Hematopoietic multipotent progenitor cell treated with erythropoietin and hydrocortisone succinate and interleukin-3 and kit ligand, for 15 days (in vitro differentiated cells): ENCODE measurements at regions not wholly inside any gene's neighbourhood (a gene's known extent, or its start where the extent isn't known, plus 50 kb on each side); places are given as distances from the start of the nearest gene placed in this dataset.

Source experiments
- DNase-seq: peaks from one replicate; pipeline ENCODE4 v3.0.0-alpha.2; 2015; ENCODE audit warnings: low spot score

DNA sequence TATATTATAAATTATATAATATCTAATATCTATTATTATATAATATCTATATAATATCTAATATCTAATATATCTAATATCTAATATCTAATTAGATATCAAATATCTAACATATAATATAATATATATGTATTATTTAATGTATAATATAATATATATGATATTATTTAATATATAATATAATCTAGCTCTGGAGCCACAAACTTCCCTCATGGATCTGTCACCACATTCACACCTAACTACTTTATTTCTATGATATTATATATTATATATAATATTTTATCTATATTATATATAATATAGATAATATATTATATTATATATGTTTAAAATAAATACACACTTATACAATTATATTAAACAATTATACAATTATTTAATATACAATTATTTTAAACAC, 667.5 kb downstream of the KCTD8 start:
- DNase-seq = no peak

DNA sequence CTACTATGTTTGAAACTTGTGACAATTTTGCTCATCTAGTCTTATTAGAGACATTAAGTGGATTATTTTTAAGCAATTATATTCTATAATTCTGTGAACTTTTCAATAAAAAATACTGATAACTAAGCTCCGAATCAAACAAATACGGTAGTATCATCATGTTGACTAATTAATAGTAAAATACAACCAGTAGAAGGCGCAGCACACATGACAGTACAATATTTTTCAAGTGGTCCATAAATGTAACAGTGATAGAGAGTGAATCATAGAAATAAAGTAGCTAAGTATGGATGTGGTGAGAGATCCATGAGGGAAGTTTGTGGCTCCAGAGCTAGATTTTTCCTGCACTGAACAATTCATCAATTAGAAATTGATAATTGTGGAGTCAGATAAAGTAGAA, 666.2 kb downstream of the KCTD8 start:
- DNase-seq = no peak

DNA sequence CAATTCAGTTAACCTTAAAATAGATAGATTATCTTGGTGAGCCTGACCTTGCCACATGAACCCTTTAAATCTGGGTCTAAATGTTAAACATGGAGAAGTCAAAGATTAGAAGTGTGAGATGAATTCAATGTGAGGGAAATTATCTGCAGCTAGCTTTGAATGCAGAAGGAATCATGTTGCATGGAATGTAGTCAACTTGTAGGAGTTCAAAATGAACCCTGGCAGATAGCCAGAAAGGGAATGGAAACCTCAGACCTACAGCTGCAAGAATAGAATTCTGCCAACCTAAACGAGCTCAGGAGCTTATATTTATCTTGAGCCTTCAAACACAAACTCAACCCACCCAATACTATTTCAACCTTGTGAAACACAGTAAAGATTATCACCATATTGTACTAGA, 632.5 kb downstream of the KCTD8 start:
- no peak for DNase-seq

DNA sequence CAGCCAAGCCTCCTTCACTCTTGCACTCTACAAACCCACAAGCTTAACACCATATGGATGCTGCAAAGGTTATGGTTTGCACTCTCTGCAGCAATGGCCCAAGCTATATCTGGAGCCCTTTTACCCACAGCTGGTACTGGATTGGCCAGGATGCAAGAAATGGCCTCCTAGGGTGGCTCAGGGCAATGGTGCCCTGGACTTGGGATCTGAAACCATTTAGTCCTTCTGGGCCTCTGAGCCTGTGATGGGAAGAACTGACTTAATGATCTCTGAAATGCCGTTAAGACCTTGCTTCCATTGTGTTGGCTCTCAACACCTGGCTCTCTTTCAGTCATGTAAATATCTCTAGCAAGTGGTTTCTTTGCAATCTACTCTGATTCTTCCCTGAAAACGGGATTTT, 626.0 kb downstream of the KCTD8 start:
- DNase-seq = no peak

DNA sequence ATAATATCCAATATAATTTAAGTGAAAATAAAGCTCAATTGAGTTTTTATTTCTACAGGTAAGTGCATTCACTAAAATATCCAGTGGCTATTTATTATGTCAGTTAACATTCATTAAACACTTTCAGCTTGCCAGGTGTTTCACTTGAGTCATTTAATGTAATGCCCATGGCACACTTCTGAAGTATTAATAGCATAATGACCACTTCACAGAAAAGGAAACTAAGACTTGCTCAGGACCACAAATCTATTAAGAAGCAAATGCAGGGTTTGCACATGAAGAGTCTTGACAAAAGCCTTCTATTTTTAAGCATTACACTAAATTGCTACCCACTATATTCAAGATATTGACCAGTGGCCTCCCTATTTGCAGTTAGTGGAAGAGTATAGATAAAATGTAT, 612.7 kb downstream of the KCTD8 start:
- no peak for DNase-seq

DNA sequence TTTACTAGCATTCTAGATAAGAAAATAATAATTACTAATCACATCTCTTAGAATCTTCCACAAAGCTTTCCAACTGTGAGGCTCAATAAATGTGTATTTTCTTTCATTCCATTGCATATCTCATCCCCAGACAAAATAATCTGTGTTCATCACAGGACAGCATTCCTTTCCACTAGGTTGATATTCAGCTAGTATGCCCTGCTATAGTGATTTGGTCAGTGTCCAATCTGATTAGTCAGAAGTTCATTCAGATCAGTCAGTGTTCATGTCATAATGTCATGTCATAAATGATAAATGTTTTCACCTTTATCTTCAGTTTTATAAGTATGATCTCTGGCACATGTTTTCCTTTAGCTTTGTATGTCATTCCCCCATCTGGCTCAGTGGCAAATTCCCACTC, 611.4 kb downstream of the KCTD8 start:
- DNase-seq = no peak

DNA sequence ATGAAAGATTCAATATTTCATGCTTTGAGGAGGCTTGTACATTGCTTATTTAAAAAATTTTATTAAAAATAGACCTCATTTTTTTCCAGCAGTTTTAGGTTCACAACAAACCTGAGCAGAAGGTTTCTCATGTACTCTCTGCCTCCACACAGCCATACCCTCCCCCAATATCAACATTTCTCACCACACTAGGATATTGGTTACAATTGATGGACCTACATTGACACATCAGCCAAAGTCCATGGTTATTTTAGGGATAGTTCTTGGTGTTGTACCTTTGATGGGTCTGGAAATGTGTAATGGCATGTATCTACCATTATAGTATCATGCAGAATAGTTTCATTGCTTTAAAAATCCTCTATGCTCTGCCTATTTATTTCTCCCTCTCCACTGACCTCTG, 611.0 kb downstream of the KCTD8 start:
- DNase-seq = no peak

DNA sequence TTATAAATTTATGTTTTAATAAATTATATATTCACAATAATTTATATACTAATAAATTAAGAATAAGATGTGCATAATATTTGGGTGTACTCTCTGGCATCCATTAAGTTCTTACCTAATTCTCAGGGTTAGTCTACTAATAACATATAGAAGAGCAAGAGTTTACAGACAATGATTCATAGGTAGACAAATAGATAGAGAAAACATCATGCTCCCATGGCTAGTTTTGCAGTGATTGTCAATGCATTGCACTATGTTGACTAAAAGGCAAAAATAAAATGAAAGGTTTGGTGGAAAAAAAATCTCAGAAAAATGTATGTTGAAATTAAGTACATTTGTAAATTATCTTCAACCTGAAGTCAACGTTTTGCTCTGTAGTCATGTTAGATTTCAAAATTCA, 606.0 kb downstream of the KCTD8 start:
- DNase-seq = no peak

DNA sequence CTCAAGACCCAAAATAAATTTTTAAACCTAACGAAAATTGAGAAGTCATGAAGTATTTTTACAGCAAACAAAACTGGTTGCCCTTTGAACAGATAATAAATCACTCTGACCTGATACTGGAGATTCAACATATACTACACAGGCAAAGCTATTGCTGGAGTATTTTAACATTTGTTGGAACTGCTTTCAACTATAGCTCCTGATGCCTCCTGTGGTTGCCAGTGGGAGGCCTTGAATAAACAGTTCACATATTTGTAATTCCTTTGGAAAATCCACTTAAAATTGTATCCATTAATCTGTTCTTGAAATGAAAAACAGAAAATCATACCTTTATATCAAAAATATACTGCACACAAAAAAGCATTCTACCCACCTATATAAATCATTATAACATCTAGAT, 605.1 kb downstream of the KCTD8 start:
- DNase-seq = no peak

DNA sequence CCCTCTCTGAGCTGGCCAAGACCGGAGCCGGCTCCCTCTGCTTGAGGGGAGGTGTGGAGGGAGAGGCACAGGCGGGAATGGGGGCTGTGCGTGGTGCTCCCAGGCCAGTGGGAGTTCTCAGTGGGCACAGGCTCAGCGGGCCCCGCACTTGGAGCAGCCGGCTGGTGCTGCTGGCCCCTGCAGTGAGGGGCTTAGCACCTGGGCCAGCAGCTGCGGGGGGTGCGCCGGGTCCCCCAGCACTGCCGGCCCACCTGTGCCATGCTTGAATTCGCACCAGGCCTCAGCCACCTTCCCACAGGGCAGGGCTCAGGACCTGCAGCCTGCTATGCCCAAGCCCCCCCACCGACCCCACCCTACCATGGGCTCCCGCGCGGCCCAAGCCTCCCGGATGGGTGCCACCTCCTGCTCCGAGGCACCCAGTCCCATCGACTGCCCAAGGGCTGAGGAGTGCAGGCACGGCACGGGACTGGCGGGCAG, 602.5 kb downstream of the KCTD8 start:
- no peak for DNase-seq

DNA sequence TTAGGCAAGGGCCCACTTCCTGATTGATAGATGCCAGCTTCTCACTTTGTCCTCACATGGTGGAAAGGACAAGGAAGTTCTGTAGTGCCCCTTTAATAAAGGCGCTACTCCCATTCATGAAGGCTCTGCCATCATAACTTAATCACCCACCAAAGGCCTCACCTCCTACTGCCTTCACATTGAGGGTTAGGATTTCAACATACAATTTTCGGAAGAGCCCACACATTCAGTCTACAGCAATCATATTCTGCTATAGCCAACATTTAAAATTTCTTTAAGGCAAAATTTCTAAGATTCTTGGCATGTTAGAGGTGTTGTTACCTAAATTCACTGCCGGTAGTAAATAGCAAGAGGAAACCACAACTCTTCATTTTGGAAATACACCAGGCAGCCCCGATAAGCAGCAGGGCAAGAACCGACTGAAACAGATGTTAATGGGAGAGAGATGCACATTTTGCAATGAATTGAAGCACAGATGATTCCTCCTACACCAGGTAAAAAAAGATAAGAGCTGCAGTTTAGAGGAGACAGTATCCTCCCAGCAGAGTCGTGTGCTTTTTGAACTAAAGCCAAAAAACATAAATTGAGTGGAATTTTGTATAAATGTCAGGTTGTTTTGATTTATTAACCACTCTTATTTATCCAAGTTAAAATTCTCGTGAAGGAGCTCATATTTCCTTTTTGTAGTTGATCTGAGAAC, 594.9 kb downstream of the KCTD8 start:
- no peak for DNase-seq

DNA sequence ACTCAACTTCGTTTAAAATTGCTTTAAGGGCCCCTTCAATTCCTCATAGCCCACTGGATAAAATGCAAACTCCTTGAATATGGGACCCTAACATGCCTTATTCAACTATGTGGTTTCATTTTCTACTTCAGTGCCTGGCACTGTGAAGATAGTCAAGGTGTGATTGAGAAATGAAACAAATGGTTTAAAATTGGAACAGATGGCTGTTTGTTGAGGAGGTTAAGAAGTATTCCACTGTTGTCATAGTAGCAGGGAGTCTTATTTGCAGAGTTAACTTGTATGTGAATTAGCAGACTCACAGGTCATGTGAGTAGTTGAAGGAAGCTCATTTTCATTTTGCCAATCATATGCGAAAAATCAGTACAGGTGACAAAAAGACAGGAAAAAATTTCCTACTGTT, 593.3 kb downstream of the KCTD8 start:
- no peak for DNase-seq

DNA sequence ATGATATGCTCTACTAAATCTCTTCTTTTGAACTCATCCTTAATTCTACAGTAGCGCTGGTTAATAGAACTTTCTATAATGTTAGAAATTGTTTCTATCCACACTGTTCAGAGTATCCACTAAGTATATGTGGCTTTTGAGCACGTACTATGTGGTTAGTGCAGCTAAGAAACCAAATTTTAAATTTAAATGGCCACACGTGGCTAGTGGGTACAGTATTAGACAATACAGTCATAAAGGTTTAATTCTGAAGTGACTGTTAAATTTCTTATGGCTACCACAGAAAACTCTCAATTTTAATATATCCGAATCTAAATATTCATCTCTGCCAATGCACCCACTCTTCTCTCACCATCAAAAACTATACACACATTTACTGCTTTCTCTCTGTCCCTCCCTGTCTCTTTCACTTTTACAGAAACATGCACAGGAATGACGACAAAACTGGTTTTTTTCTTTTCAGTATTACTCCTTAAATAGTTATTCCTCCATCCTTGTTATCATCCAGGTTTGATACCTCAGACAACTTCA, 583.9 kb downstream of the KCTD8 start:
- no peak for DNase-seq

DNA sequence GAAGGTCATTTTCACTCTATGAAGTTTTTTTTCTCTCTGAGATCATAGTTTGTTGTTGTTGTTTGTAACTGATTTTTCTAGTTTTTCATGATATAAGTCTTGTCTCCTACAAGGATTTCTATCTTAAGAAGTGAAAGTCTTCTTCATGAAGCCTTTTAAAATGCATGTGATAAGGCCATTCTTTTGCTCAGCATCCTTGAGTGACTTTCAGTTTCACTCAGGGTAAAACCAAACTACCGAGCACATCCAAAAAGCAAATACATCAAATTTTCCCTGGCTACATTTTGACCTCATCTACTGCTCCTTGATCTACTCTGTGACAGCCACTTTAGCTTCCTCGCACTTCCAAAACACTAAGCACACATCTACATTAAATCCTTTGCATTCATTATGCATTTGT, 580.7 kb downstream of the KCTD8 start:
- no peak for DNase-seq

DNA sequence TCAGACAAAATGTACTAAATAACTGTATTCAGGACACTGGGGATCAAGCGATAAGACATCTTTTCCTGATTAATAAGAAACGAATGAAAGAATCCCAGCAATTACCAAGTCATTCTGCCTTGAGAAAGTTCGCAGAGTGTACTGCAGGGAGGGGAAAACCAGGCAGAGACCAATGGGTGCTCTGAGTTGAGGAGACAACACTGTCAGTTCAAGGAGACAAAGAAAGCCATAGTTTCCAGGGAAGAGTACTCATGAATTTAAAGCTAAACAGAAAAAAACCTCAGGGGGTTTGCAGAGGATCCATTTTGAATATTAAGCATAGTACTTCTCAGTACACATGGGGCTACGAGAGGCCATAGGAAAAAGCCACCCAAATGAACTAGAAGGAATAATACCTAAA, 573.0 kb downstream of the KCTD8 start:
- DNase-seq = no peak

DNA sequence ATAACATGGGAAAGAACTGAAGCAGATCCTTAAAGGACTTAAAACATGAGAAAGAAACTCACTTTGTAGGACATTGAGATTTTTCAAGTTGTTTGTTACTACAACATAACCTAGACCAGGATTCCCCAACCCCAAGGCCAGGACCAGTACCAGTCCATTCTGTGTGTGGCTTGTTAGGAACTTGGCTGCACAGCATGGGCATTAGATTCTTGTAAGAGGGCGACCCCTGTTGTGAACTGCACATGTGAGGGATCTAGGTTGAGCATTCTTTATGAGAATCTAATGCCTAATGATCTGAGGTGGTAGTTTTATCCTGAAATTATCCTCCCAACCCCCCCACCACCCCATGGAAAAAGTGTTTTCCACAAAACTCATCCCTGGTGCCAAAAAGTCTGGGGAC, 566.1 kb downstream of the KCTD8 start:
- DNase-seq = no peak

DNA sequence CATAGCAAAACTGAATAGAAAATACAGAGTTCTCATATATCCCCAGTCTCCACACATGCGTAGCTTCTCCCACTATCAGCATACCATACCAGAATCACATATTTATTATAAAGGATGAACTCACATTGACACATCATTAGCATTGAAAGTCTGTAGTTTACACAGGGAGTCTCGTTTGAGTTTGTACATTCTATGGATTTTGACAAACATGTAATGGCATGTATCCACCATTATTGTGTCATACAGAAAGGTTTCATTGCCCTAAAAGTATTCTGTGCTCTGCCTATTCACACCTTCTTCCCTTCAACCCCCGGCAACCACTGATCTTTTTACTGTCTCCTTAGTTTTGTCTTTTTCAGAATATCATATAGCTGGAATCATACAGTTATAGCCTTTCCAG, 562.4 kb downstream of the KCTD8 start:
- DNase-seq = no peak

DNA sequence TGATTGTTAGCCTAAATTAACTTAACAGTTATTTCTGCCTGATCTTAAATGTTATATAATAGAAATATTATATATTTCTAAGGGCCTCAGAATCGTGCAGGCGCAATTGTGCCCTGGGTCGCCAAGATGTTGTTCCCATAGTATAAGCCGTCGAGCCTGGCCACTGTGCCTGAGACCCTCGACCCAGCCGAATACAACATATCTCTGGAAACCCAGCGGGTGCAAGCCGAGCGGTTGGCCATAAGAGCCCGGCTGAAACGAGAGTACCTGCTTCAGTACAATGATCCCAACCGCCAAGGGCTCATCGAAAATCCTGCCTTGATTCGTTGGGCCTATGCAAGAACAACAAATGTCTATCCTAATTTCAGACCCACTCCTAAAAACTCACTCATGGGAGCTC, 549.8 kb downstream of the KCTD8 start:
- no peak for DNase-seq

DNA sequence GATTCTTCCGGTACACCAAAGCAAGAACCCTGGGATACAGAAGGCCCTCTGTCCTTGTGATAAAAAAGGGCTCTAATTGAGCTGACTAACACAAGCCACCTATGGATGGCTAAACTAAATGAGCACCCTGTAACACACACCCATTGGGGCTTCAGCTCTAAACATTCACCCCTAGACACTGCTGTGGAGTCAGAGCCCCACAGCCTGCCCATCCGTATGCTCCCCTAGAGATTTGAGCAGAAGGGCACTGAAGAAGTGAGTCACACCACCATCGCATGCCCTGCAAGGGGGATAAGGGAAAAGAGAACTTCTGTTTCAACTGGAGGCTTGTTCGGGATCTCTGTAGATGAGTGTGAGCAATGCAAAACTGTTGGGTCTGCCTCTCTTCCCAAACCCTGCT, 545.2 kb downstream of the KCTD8 start:
- DNase-seq = no peak

DNA sequence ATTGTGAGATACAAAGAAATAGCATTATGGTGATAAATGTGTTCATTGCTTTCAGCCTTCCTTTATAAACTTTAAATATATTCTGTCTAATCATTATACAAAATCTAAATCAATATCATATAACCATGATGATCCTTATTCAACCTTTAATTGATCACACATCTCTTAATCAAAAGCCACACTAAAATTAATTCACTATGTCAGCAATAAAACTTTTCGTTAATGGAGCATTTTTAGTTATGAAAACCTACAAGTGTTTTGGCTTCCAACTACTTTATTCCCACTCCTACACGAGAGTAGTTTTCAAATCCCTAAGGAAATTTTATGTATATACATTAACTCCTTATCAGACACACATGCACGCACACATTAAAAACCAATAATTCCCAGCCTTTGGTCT, 530.2 kb downstream of the KCTD8 start:
- no peak for DNase-seq

DNA sequence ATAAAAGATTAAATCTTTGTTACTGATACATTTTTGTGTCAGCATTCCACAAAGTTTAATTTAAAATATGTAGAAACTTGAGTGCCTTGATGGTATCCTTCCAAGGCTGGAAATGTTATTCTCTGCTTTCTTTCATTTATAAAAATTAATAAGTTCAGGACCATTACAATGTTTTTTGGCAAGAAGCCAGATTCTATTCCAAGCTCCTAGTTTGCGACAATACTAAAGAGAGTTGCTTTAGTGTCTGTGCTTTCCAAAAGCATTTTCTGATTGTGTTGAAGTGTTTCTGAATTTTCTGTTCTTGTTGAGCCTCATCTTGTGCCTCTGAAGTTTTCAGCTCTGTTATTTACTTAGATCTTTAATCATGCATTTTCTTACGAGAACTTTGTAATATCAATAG, 516.2 kb downstream of the KCTD8 start:
- DNase-seq = no peak

DNA sequence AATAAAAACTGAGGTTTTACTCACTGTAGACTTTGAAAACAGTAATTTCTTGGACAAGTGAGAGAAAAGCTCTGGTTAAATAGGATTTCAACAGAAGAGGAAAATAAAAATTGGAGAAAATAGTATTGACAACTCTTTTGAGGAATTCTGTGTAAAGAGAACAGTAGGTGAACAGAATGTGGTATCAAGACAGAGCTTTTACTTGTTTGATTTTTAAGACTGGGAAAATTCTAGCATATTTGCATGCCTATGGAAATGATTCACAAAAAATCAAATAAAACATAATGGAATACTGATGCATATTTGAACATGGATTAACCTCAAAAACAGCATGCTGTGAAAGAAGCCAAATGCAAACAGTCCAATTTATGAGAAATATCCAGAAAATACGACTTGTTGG, 504.6 kb downstream of the KCTD8 start:
- no peak for DNase-seq

DNA sequence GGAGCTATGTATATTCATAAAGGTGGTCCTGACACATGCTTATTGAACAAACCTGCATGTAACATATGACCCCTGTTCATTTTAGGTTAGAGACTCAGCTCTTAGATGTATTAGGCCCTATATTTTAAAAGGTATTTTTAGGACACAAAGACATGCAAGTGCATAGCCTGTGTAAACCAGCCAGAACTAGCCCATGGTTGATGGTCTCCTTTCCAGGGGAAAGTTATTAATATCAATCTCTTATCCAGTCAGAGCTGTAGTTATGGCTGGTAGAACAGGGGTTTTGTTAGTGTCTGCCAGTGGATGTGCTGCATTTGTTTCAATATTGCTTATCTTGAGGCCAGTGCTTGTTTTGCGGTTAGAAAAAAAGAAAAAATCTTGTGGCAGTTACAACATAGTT, 488.6 kb downstream of the KCTD8 start:
- DNase-seq = no peak

DNA sequence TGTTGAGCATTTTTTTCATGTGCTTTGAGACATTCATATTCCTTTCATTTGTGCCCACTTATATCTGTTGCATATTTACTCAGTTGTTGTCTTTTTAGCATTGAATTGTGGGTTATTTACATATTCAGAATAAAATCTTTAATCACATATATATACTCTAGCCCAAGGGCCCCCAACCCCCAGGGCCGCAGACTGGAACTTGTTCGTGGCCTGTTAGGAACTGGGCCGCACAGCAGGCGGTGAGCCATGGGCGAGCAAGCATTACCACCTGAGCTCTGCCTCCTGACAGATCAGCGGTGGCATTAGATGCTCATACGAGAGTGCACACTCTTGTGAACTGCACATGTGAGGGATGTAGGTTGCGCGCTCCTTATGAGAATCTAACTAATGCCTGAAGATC, 480.6 kb downstream of the KCTD8 start:
- no peak for DNase-seq
